HL-60 (cell line): ENCODE measurements at regions not wholly inside any gene's neighbourhood (a gene's known extent, or its start where the extent isn't known, plus 50 kb on each side); places are given as distances from the start of the nearest gene placed in this dataset.

Source experiments
- POLR2AphosphoS5 ChIP-seq: IDR thresholded peaks from 2 replicates; pipeline ENCODE4 v1.6.1; 2012; ENCODE audit warnings: low read depth
- TF ChIP-seq, protein P1 (sequence below): IDR thresholded peaks from 2 replicates; pipeline ENCODE4 v1.6.1; 2012; ENCODE audit warnings: low read depth; ENCODE audit not compliant: insufficient replicate concordance
- TF ChIP-seq, protein P2 (sequence below): IDR thresholded peaks from one replicate; pipeline ENCODE4 v1.5.1; 2011; ENCODE audit warnings: low read length, control low read depth, inconsistent platforms; ENCODE audit not compliant: insufficient read depth

DNA sequence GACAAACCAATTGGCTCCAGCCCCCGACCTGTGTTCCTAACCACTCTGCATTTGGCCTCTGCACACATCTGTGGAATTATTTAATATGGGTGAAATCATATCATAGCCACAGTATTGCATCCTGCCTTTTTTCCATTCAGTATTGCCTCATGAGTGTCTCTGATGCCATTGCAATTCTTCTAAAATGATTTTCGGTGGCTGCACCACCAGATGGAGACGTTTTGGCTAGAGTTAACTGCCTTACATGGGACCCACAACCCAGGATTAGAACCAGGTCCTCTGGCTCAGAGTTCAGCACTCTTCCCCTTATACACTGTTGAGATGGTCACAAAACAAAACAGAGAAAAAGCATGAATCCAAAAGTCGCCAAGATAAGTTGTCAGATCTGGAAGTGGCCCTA is 180.8 kb downstream of the EMX2 start:
- TF ChIP-seq, protein P1, sequence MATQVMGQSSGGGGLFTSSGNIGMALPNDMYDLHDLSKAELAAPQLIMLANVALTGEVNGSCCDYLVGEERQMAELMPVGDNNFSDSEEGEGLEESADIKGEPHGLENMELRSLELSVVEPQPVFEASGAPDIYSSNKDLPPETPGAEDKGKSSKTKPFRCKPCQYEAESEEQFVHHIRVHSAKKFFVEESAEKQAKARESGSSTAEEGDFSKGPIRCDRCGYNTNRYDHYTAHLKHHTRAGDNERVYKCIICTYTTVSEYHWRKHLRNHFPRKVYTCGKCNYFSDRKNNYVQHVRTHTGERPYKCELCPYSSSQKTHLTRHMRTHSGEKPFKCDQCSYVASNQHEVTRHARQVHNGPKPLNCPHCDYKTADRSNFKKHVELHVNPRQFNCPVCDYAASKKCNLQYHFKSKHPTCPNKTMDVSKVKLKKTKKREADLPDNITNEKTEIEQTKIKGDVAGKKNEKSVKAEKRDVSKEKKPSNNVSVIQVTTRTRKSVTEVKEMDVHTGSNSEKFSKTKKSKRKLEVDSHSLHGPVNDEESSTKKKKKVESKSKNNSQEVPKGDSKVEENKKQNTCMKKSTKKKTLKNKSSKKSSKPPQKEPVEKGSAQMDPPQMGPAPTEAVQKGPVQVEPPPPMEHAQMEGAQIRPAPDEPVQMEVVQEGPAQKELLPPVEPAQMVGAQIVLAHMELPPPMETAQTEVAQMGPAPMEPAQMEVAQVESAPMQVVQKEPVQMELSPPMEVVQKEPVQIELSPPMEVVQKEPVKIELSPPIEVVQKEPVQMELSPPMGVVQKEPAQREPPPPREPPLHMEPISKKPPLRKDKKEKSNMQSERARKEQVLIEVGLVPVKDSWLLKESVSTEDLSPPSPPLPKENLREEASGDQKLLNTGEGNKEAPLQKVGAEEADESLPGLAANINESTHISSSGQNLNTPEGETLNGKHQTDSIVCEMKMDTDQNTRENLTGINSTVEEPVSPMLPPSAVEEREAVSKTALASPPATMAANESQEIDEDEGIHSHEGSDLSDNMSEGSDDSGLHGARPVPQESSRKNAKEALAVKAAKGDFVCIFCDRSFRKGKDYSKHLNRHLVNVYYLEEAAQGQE = no peak
- TF ChIP-seq POLR2AphosphoS5 = no peak
- TF ChIP-seq, protein P2, sequence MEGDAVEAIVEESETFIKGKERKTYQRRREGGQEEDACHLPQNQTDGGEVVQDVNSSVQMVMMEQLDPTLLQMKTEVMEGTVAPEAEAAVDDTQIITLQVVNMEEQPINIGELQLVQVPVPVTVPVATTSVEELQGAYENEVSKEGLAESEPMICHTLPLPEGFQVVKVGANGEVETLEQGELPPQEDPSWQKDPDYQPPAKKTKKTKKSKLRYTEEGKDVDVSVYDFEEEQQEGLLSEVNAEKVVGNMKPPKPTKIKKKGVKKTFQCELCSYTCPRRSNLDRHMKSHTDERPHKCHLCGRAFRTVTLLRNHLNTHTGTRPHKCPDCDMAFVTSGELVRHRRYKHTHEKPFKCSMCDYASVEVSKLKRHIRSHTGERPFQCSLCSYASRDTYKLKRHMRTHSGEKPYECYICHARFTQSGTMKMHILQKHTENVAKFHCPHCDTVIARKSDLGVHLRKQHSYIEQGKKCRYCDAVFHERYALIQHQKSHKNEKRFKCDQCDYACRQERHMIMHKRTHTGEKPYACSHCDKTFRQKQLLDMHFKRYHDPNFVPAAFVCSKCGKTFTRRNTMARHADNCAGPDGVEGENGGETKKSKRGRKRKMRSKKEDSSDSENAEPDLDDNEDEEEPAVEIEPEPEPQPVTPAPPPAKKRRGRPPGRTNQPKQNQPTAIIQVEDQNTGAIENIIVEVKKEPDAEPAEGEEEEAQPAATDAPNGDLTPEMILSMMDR = no peak
